Endothelial cell of umbilical vein (primary cell): ENCODE measurements at regions not wholly inside any gene's neighbourhood (a gene's known extent, or its start where the extent isn't known, plus 50 kb on each side); places are given as distances from the start of the nearest gene placed in this dataset.

Source experiments
- GATA2 ChIP-seq: IDR thresholded peaks from 2 replicates; pipeline ENCODE4 v1.7.0; 2011; ENCODE audit warnings: low read depth, mild to moderate bottlenecking, moderate library complexity, mixed read lengths, low read length; ENCODE audit not compliant: insufficient read length, insufficient read depth
- TF ChIP-seq, protein P1 (sequence below), 2 donors: IDR thresholded peaks; 1 replicate in 1 of 2; 2 replicates in 1 of 2; pipeline ENCODE4 v1.5.1; 2011; ENCODE audit warnings: low read length in 2 of 2, mild to moderate bottlenecking in 2 of 2, moderate library complexity in 2 of 2, control low read depth in 1 of 2, inconsistent platforms in 1 of 2, low read depth in 1 of 2; ENCODE audit not compliant: insufficient read depth in 1 of 2; ENCODE audit errors: extremely low read depth in 1 of 2

DNA sequence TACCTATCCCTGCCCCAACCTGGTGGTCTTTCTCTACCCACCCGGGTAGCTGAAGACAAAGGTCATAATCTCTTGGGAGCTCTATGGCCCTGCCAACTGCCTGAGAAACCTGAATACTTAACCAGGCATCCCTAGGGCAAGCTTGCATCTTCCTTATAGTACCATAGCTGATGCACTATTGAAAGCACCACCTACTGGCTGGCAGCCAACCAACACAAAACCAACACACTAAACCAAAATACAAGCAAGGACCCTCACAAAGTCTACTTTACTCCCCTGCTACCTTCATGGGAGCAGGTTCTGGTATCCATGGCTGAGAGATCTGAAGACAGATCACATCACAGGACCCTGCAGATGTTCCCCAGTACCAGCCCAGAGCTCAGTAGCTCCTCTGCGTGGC, 171.8 kb upstream of the TAS2R1 start:
- TF ChIP-seq, protein P1, sequence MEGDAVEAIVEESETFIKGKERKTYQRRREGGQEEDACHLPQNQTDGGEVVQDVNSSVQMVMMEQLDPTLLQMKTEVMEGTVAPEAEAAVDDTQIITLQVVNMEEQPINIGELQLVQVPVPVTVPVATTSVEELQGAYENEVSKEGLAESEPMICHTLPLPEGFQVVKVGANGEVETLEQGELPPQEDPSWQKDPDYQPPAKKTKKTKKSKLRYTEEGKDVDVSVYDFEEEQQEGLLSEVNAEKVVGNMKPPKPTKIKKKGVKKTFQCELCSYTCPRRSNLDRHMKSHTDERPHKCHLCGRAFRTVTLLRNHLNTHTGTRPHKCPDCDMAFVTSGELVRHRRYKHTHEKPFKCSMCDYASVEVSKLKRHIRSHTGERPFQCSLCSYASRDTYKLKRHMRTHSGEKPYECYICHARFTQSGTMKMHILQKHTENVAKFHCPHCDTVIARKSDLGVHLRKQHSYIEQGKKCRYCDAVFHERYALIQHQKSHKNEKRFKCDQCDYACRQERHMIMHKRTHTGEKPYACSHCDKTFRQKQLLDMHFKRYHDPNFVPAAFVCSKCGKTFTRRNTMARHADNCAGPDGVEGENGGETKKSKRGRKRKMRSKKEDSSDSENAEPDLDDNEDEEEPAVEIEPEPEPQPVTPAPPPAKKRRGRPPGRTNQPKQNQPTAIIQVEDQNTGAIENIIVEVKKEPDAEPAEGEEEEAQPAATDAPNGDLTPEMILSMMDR (IDR thresholded peaks at IDR 0.05; ENCODE audit: extremely low read depth in 1 of 2, insufficient read depth in 1 of 2, low read depth in 1 of 2, low read length in 2 of 2), result no peak
- TF ChIP-seq GATA2, result no peak
